ENCODE measurements at regions not wholly inside any gene's neighbourhood (a gene's known extent, or its start where the extent isn't known, plus 50 kb on each side); places are given as distances from the start of the nearest gene placed in this dataset.

DNA sequence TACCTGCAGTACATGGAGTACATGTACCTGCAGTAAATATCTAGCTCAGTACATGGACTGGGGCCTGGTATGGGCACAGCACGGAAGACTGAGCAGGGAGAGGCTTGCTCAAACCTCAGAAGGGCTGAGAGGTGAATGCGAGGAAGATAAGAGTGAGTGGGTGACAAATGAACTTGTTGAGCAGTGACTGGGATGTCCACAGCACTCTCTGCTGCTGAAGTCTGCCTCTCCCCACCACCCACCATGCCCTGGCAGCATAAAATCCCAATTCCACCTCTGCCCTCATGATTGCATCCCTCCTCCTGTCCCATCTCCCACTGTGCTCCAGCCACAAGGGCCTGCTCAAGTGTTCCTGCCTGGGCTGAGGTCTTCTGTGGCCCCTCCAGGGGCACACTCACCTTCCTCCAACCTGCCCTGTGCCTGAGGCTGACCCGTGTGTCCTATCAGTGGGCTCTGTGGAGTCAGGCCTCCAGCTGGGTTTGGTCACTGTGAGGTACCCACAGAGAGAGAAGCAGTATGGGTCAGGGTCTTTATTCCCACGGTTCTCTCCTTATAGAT, 114.2 kb downstream of the FOXD2 start:
- no peak for DNase-seq (ENCODE audit: low spot score in 2 of 2)
- no peaks in the 10 kb centered on the region for H3K27me3 ChIP-seq
- H3K36me3 ChIP-seq = no peaks in the 10 kb centered on the region
- H3K9me3 ChIP-seq = no peaks in the 10 kb centered on the region
- no peak for TF ChIP-seq CTCF (IDR thresholded peaks at IDR 0.05)
- intact Hi-C loops (cut with DNase I) = no loop called here
- H3K4me1 ChIP-seq = no peaks in the 10 kb centered on the region
- H3K27ac ChIP-seq = no peak overlapping the region
- no peak overlapping the region for H3K4me3 ChIP-seq

DNA sequence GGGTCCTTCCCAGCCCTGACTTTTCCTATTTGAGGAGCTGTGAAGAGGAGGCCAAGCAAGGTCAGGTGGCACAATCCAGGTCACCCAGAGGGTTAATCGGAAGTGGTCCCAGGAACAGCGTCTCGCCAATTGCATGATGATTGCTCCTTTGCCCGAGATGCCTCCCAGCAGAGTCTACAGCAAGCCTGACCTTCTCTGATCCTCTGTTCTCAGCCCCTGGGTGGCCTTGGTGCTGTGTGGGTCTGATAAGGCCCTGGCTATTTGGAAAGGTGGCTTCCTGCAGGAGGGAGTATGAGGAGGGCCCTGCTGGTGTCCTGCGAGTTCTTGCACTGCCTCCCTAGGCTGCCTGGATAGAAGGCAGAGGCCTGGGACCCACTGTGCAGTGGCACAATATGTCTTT, 116.2 kb downstream of the FOXD2 start:
- intact Hi-C loops (cut with DNase I) = no loop called here
- Histone ChIP-seq H3K27me3 (no peaks in the 10 kb centered on the region), H3K4me3 (no peak overlapping the region), H3K9me3 (no peaks in the 10 kb centered on the region), H3K36me3 (no peaks in the 10 kb centered on the region), H3K27ac (no peak overlapping the region), H3K4me1 (peaks cover 0 to 6% of the 10 kb centered on the region in 2 donors)
- no peak for TF ChIP-seq CTCF (IDR thresholded peaks at IDR 0.05)
- no peak for DNase-seq (ENCODE audit: low spot score in 2 of 2)

- no peak overlapping the region for H3K4me3 ChIP-seq
- H3K4me1 ChIP-seq = peaks cover 0 to 9% of the 10 kb centered on the region in 2 donors
- no peak for TF ChIP-seq CTCF (IDR thresholded peaks at IDR 0.05)
- no peaks in the 10 kb centered on the region for H3K9me3 ChIP-seq
- DNase-seq (ENCODE audit: low spot score in 2 of 2) = no peak
- intact Hi-C loops (cut with DNase I) = no loop called here
- no peaks in the 10 kb centered on the region for H3K36me3 ChIP-seq
- H3K27me3 ChIP-seq = no peaks in the 10 kb centered on the region
- no peak overlapping the region for H3K27ac ChIP-seq
Observed at GRCh38 chr1:47554901-47555300, 117.1 kb downstream of the FOXD2 start.

- Histone ChIP-seq H3K4me1 (peaks cover 0 to 9% of the 10 kb centered on the region in 2 donors), H3K4me3 (no peak overlapping the region), H3K36me3 (no peaks in the 10 kb centered on the region), H3K27me3 (no peaks in the 10 kb centered on the region), H3K9me3 (no peaks in the 10 kb centered on the region), H3K27ac (no peak overlapping the region)
- intact Hi-C loops (cut with DNase I) = no loop called here
- no peak for DNase-seq (ENCODE audit: low spot score in 2 of 2)
- TF ChIP-seq CTCF (IDR thresholded peaks at IDR 0.05) = no peak
Observed at GRCh38 chr1:47555306-47555705, 117.5 kb downstream of the FOXD2 start.

DNA sequence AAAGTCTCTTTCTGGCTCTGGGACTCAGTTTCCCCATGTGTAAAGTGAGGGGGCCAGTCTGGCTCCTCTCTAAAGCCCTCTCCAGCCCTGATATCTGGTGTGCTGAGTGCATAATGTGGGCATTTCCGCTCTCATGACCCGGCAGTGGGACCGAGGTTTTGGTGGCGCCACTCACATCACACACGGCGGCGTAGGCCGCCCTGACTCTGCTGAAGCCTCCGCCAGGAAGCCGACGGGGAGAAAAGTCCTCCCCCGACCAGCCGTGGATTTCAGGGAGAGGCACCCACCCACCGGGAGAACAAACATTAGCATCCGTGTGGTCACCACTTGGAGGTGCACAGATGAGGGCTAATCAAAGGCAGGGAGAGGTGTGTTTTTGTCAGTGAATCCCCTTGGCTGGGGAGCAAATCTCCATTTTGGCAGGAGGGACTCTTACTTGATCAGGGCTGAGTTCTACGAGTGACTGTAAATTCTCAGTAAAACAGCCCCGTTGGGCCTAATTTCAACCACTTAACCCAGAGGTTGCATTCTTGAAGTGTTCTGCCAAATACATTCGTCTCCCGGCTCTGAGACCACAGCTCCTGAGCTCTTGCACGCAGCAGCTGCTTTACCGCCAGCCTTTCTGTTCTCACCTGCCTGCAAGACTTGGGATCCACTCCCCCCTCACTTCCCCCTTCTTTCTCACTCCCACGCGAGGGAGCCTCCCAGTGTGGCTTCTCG, 118.2 kb downstream of the FOXD2 start:
- no peak overlapping the region for H3K4me3 ChIP-seq
- DNase-seq (ENCODE audit: low spot score in 2 of 2) = no peak
- no peaks in the 10 kb centered on the region for H3K36me3 ChIP-seq
- no peaks in the 10 kb centered on the region for H3K9me3 ChIP-seq
- no peak overlapping the region for H3K27ac ChIP-seq
- no peak for TF ChIP-seq CTCF (IDR thresholded peaks at IDR 0.05)
- no peaks in the 10 kb centered on the region for H3K27me3 ChIP-seq
- intact Hi-C loops (cut with DNase I) = no loop called here
- peaks cover 0 to 12% of the 10 kb centered on the region in 2 donors for H3K4me1 ChIP-seq

Measured in ascending aorta (tissue), 2 donors.